Thyroid gland (tissue), 4 donors: ENCODE measurements at regions not wholly inside any gene's neighbourhood (a gene's known extent, or its start where the extent isn't known, plus 50 kb on each side); places are given as distances from the start of the nearest gene placed in this dataset.

Source experiments
- DNase-seq, 2 donors: peaks; one replicate each; pipeline ENCODE4 v3.0.0-alpha.2; 2019
- H3K27ac ChIP-seq, 3 donors: fragments of 200-600 bp; sonication (generic); 1 replicate in 2 of 3; 2 replicates in 1 of 3; pipeline ENCODE4 v1.5.1; 2016 to 2019; ENCODE audit warnings: mild to moderate bottlenecking in 1 of 3, moderate library complexity in 1 of 3
- H3K27me3 ChIP-seq: fragments of 200-600 bp; sonication (generic); one replicate; pipeline ENCODE4 v1.5.1; 2019
- H3K36me3 ChIP-seq, 2 donors: fragments of 200-600 bp; sonication (generic); one replicate each; pipeline ENCODE4 v1.5.1; 2016 to 2019
- H3K4me1 ChIP-seq, 2 donors: fragments of 200-600 bp; sonication (generic); one replicate each; pipeline ENCODE4 v1.5.1; 2017 to 2019
- H3K4me3 ChIP-seq, 3 donors: fragments of 200-600 bp; sonication (generic); replicated peaks in 1 of 3; 1 replicate in 2 of 3; 2 replicates in 1 of 3; pipeline ENCODE4 v1.5.1; 2016; ENCODE audit warnings: mild to moderate bottlenecking in 1 of 3
- H3K9me3 ChIP-seq: fragments of 200-600 bp; sonication (generic); one replicate; pipeline ENCODE4 v1.5.1; 2017
- CTCF ChIP-seq, 6 experiments: fragments of 200-600 bp in 3 of 6; fragments of 450-650 bp in 3 of 6; sonication (generic) in 3 of 6; IDR thresholded peaks; one replicate each; pipeline ENCODE4 v1.5.1; 2016 to 2019; ENCODE audit warnings: antibody characterized with exemption in 6 of 6, mild to moderate bottlenecking in 2 of 6, inconsistent platforms in 1 of 6, moderate library complexity in 1 of 6
- POLR2A ChIP-seq, 2 donors: fragments of 450-650 bp; IDR thresholded peaks; one replicate each; pipeline ENCODE4 v1.6.1; 2017; ENCODE audit warnings: antibody characterized with exemption in 2 of 2, mild to moderate bottlenecking in 2 of 2, moderate library complexity in 1 of 2
- WGBS, 2 donors: methylation state at CpG; one replicate each; pipeline ENCODE4 v1.1.5; 2017; 5-methylcytosine and 5-hydroxymethylcytosine counted together
- intact Hi-C: fragments of 100-400 bp; cut with DNase I; formaldehyde crosslinking; loops from one replicate; pipeline ENCODE4 v1.15.1; 2023

GRCh38 chrX:147739196-147739595 is 172.5 kb upstream of the FMR1 start:
- Histone ChIP-seq H3K4me1 (no peaks in the 10 kb centered on the region), H3K4me3 (no peak overlapping the region), H3K27me3 (no peaks in the 10 kb centered on the region), H3K27ac (no peak overlapping the region), H3K36me3 (no peaks in the 10 kb centered on the region), H3K9me3 (no peaks in the 10 kb centered on the region)
- no peak for TF ChIP-seq CTCF (IDR thresholded peaks at IDR 0.05)
- no peak for TF ChIP-seq POLR2A (IDR thresholded peaks at IDR 0.05)
- intact Hi-C loops = no loop called here
- 50 to 64% methylated on average over 1 of the region's 1 CpG for WGBS, 2 donors
- DNase-seq = no peak

GRCh38 chrX:147741776-147742175 is 169.9 kb upstream of the FMR1 start:
- intact Hi-C loops = no loop called here
- WGBS, 2 donors = 79 to 97% methylated on average over 2 of the region's 2 CpGs
- no peaks in the 10 kb centered on the region for H3K36me3 ChIP-seq

GRCh38 chrX:147749308-147749707 is 162.4 kb upstream of the FMR1 start:
- H3K27ac ChIP-seq = no peak overlapping the region
- no peaks in the 10 kb centered on the region for H3K4me1 ChIP-seq
- H3K9me3 ChIP-seq = no peaks in the 10 kb centered on the region
- no peak for TF ChIP-seq CTCF (IDR thresholded peaks at IDR 0.05)
- 61 to 72% methylated on average over 2 of the region's 2 CpGs for WGBS, 2 donors
- H3K36me3 ChIP-seq = no peaks in the 10 kb centered on the region
- H3K27me3 ChIP-seq = no peaks in the 10 kb centered on the region
- no peak overlapping the region for H3K4me3 ChIP-seq
- DNase-seq = no peak
- intact Hi-C loops = no loop called here

More at GRCh38 chrX:147741776-147742175, 169.9 kb upstream of the FMR1 start:
- TF ChIP-seq CTCF (IDR thresholded peaks at IDR 0.05) (no peak), POLR2A (IDR thresholded peaks at IDR 0.05) (no peak)
- no peaks in the 10 kb centered on the region for H3K4me1 ChIP-seq
- no peaks in the 10 kb centered on the region for H3K27me3 ChIP-seq
- H3K9me3 ChIP-seq = no peaks in the 10 kb centered on the region
- H3K4me3 ChIP-seq = no peak overlapping the region
- DNase-seq = no peak
- no peak overlapping the region for H3K27ac ChIP-seq

GRCh38 chrX:147757750-147758149 is 154.0 kb upstream of the FMR1 start:
- no peak for DNase-seq
- 71 to 73% methylated on average over 3 to 5 of the region's 5 CpGs for WGBS, 2 donors
- Histone ChIP-seq H3K27me3 (no peaks in the 10 kb centered on the region), H3K4me3 (no peak overlapping the region), H3K27ac (no peak overlapping the region), H3K9me3 (no peaks in the 10 kb centered on the region), H3K36me3 (no peaks in the 10 kb centered on the region), H3K4me1 (no peaks in the 10 kb centered on the region)
- TF ChIP-seq CTCF (IDR thresholded peaks at IDR 0.05) (no peak), POLR2A (IDR thresholded peaks at IDR 0.05) (no peak)
- intact Hi-C loops = no loop called here

GRCh38 chrX:147763131-147763530 is 148.6 kb upstream of the FMR1 start:
- Histone ChIP-seq H3K4me3 (no peak overlapping the region), H3K27ac (no peak overlapping the region), H3K27me3 (no peaks in the 10 kb centered on the region), H3K9me3 (no peaks in the 10 kb centered on the region), H3K36me3 (no peaks in the 10 kb centered on the region), H3K4me1 (no peaks in the 10 kb centered on the region)
- 69 to 78% methylated on average over 1 of the region's 1 CpG for WGBS, 2 donors
- no peak for TF ChIP-seq CTCF (IDR thresholded peaks at IDR 0.05)
- TF ChIP-seq POLR2A (IDR thresholded peaks at IDR 0.05) = no peak
- no peak for DNase-seq
- intact Hi-C loops = no loop called here
